Thyroid gland (tissue), 4 donors: ENCODE measurements at regions not wholly inside any gene's neighbourhood (a gene's known extent, or its start where the extent isn't known, plus 50 kb on each side); places are given as distances from the start of the nearest gene placed in this dataset.

Experiments used
- POLR2A ChIP-seq, 2 donors: fragments of 450-650 bp; IDR thresholded peaks; one replicate each; pipeline ENCODE4 v1.6.1; 2017; ENCODE audit warnings: antibody characterized with exemption in 2 of 2, mild to moderate bottlenecking in 2 of 2, moderate library complexity in 1 of 2
- TF ChIP-seq, protein P1 (sequence below), 6 experiments: fragments of 200-600 bp in 3 of 6; fragments of 450-650 bp in 3 of 6; sonication (generic) in 3 of 6; IDR thresholded peaks; one replicate each; pipeline ENCODE4 v1.5.1; 2016 to 2019; ENCODE audit warnings: antibody characterized with exemption in 6 of 6, mild to moderate bottlenecking in 2 of 6, inconsistent platforms in 1 of 6, moderate library complexity in 1 of 6

DNA sequence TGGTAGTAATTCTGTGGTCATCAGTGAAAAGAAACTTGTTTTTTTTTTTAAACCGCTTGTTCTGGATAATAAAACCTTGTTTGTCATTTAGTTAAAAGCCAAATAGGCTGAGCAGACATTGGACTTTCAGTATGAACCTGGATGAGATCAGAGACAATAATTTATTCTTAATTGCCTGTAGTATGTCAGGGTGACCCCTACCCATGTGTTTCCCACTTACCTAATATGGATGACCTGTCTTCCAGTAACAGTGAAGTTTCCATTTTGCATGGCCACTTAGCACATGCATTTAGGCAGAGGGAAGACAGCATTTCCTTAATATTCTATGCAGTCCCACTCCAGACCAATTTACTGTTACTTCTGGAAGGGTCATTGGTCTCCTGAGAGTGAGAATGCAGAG, 87.6 kb upstream of the CFAP20DC start:
- TF ChIP-seq, protein P1, sequence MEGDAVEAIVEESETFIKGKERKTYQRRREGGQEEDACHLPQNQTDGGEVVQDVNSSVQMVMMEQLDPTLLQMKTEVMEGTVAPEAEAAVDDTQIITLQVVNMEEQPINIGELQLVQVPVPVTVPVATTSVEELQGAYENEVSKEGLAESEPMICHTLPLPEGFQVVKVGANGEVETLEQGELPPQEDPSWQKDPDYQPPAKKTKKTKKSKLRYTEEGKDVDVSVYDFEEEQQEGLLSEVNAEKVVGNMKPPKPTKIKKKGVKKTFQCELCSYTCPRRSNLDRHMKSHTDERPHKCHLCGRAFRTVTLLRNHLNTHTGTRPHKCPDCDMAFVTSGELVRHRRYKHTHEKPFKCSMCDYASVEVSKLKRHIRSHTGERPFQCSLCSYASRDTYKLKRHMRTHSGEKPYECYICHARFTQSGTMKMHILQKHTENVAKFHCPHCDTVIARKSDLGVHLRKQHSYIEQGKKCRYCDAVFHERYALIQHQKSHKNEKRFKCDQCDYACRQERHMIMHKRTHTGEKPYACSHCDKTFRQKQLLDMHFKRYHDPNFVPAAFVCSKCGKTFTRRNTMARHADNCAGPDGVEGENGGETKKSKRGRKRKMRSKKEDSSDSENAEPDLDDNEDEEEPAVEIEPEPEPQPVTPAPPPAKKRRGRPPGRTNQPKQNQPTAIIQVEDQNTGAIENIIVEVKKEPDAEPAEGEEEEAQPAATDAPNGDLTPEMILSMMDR (IDR thresholded peaks at IDR 0.05): no peak
- TF ChIP-seq POLR2A (IDR thresholded peaks at IDR 0.05): no peak
